ENCODE measurements at regions not wholly inside any gene's neighbourhood (a gene's known extent, or its start where the extent isn't known, plus 50 kb on each side); places are given as distances from the start of the nearest gene placed in this dataset.

- ATAC-seq, result no peak
- no peaks in the 10 kb centered on the region for H3K27me3 ChIP-seq (ENCODE audit: insufficient read depth in 3 of 3, low read length in 2 of 3)
- 87 to 88% (median 88%) methylated on average over 3 of the region's 3 CpGs for WGBS, 3 donors
Measured at GRCh38 chr2:57867730-57868129, 178.9 kb upstream of the VRK2 start.

GRCh38 chr2:57868619-57869139 lies 177.9 kb upstream of the VRK2 start:
- Histone ChIP-seq H3K4me1 (no peaks in the 10 kb centered on the region), H3K27me3 (ENCODE audit: insufficient read depth in 3 of 3, low read length in 2 of 3) (no peaks in the 10 kb centered on the region), H3K36me3 (ENCODE audit: insufficient read depth in 1 of 2, low read depth in 1 of 2) (no peaks in the 10 kb centered on the region), H3K27ac (no peak overlapping the region), H3K4me3 (no peak overlapping the region), H3K9me3 (no peaks in the 10 kb centered on the region)
- intact Hi-C loops (cut with DNase I), result no loop called here
- ATAC-seq (no peak), DNase-seq (no peak)
- TF ChIP-seq, protein P1, sequence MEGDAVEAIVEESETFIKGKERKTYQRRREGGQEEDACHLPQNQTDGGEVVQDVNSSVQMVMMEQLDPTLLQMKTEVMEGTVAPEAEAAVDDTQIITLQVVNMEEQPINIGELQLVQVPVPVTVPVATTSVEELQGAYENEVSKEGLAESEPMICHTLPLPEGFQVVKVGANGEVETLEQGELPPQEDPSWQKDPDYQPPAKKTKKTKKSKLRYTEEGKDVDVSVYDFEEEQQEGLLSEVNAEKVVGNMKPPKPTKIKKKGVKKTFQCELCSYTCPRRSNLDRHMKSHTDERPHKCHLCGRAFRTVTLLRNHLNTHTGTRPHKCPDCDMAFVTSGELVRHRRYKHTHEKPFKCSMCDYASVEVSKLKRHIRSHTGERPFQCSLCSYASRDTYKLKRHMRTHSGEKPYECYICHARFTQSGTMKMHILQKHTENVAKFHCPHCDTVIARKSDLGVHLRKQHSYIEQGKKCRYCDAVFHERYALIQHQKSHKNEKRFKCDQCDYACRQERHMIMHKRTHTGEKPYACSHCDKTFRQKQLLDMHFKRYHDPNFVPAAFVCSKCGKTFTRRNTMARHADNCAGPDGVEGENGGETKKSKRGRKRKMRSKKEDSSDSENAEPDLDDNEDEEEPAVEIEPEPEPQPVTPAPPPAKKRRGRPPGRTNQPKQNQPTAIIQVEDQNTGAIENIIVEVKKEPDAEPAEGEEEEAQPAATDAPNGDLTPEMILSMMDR (IDR thresholded peaks at IDR 0.05), result no peak

More at GRCh38 chr2:57867730-57868129, 178.9 kb upstream of the VRK2 start:
- Histone ChIP-seq H3K36me3 (ENCODE audit: insufficient read depth in 1 of 2, low read depth in 1 of 2) (no peaks in the 10 kb centered on the region), H3K4me1 (no peaks in the 10 kb centered on the region), H3K27ac (no peak overlapping the region), H3K9me3 (no peaks in the 10 kb centered on the region), H3K4me3 (no peak overlapping the region)
- intact Hi-C loops (cut with DNase I), result no loop called here
- TF ChIP-seq, protein P1 (IDR thresholded peaks at IDR 0.05), result no peak
- no peak for DNase-seq

- intact Hi-C loops (cut with DNase I), result no loop called here
- TF ChIP-seq, protein P1 (IDR thresholded peaks at IDR 0.05), result no peak
Measured at GRCh38 chr2:57869758-57870344, 176.8 kb upstream of the VRK2 start.

DNA sequence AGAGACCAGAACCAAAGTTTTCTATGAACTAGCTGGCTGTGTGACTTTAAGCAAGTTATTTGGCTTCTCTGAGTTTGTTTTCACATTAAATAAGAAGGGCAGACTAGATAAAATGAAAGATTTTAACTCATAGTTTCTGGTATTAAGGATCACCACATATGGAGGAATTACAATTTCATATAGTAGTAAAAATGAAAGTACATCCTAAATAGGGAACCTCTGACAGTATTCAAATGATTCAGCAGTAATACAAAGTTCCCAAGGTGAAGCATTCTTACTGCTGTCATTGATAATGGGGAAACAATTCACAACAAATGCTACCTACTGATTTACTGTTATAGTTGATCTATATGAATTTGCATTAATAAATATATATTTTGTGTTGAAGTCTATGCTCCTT lies 170.3 kb upstream of the VRK2 start:
- no peak overlapping the region for H3K4me3 ChIP-seq
- H3K4me1 ChIP-seq, result no peaks in the 10 kb centered on the region
- H3K27me3 ChIP-seq (ENCODE audit: insufficient read depth in 3 of 3, low read length in 2 of 3), result no peaks in the 10 kb centered on the region
- no peaks in the 10 kb centered on the region for H3K36me3 ChIP-seq (ENCODE audit: insufficient read depth in 1 of 2, low read depth in 1 of 2)
- intact Hi-C loops (cut with DNase I), result no loop called here
- no peaks in the 10 kb centered on the region for H3K9me3 ChIP-seq
- H3K27ac ChIP-seq, result no peak overlapping the region
- DNase-seq (no peak), ATAC-seq (no peak)
- TF ChIP-seq, protein P1 (IDR thresholded peaks at IDR 0.05), result no peak

More at GRCh38 chr2:57869758-57870344, 176.8 kb upstream of the VRK2 start:
- Histone ChIP-seq H3K4me1 (no peaks in the 10 kb centered on the region), H3K4me3 (no peak overlapping the region), H3K27me3 (ENCODE audit: insufficient read depth in 3 of 3, low read length in 2 of 3) (no peaks in the 10 kb centered on the region), H3K9me3 (no peaks in the 10 kb centered on the region), H3K36me3 (ENCODE audit: insufficient read depth in 1 of 2, low read depth in 1 of 2) (no peaks in the 10 kb centered on the region), H3K27ac (no peak overlapping the region)
- no peak for ATAC-seq
- DNase-seq, result no peak
- 50 to 55% (median 51%) methylated on average over 12 of the region's 12 CpGs for WGBS, 3 donors

- peak overlapping the region; percentile 36 for H3K4me3 ChIP-seq
- TF ChIP-seq, protein P1 (IDR thresholded peaks at IDR 0.05), result no peak
- H3K27ac ChIP-seq, result no peak overlapping the region
- intact Hi-C loops (cut with DNase I), result no loop called here
- DNase-seq (no peak), ATAC-seq (peak in 1 of 4 donors; percentile 27)
- H3K9me3 ChIP-seq, result no peaks in the 10 kb centered on the region
- no peaks in the 10 kb centered on the region for H3K36me3 ChIP-seq (ENCODE audit: insufficient read depth in 1 of 2, low read depth in 1 of 2)
- no peaks in the 10 kb centered on the region for H3K4me1 ChIP-seq
- no peaks in the 10 kb centered on the region for H3K27me3 ChIP-seq (ENCODE audit: insufficient read depth in 3 of 3, low read length in 2 of 3)
Measured at GRCh38 chr2:57877811-57878170, 168.8 kb upstream of the VRK2 start.
